ENCODE measurements at regions not wholly inside any gene's neighbourhood (a gene's known extent, or its start where the extent isn't known, plus 50 kb on each side); places are given as distances from the start of the nearest gene placed in this dataset.

DNA sequence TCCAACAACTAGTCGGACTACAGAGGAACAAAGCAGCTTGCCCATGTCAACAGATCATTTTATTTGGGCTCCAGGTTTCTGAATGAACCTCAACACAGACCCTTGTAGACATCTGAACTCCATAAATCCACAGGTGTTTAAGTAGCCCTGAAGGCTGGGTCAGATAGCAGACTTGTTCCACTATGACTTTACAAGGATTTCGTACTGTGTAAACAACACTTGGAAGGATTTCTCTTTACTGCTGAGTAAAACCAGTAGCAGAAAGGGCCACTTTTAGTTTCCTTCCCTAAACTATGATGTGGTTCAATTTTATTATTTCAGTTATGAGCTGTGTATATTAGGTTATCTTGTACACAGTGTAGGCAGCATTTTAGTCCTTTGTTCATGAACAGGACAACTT lies 316.4 kb upstream of the ADGRL2 start:
- H3K9me3 ChIP-seq (ENCODE audit: low read depth, low read length, poor library complexity, severe bottlenecking) = no peaks in the 10 kb centered on the region
- no peaks in the 10 kb centered on the region for H3K36me3 ChIP-seq (ENCODE audit: insufficient read depth, low read length, poor library complexity, severe bottlenecking)
- ChIA-PET POLR2A (ENCODE audit: low non-redundant PET) (no interaction called here), CTCF (no interaction called here)
- H3K27me3 ChIP-seq (replicated peaks; ENCODE audit: insufficient read depth, low read depth, low read length, poor library complexity) = no peaks in the 10 kb centered on the region
- no peak for DNase-seq (ENCODE audit: low spot score)
- H3K4me1 ChIP-seq (ENCODE audit: insufficient read depth, low read length, poor library complexity, severe bottlenecking) = no peaks in the 10 kb centered on the region
- BruUV-seq (replicated peaks) = no TSS peak
- H3K27ac ChIP-seq (ENCODE audit: low read depth, low read length, poor library complexity, severe bottlenecking) = no peak overlapping the region
- TF ChIP-seq EZH2 (IDR thresholded peaks at IDR 0.05; ENCODE audit: borderline replicate concordance, low read depth, low read length, poor library complexity, severe bottlenecking) = no peak
- TF ChIP-seq, protein P1, sequence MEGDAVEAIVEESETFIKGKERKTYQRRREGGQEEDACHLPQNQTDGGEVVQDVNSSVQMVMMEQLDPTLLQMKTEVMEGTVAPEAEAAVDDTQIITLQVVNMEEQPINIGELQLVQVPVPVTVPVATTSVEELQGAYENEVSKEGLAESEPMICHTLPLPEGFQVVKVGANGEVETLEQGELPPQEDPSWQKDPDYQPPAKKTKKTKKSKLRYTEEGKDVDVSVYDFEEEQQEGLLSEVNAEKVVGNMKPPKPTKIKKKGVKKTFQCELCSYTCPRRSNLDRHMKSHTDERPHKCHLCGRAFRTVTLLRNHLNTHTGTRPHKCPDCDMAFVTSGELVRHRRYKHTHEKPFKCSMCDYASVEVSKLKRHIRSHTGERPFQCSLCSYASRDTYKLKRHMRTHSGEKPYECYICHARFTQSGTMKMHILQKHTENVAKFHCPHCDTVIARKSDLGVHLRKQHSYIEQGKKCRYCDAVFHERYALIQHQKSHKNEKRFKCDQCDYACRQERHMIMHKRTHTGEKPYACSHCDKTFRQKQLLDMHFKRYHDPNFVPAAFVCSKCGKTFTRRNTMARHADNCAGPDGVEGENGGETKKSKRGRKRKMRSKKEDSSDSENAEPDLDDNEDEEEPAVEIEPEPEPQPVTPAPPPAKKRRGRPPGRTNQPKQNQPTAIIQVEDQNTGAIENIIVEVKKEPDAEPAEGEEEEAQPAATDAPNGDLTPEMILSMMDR (conservative IDR thresholded peaks at IDR 0.05; ENCODE audit: low read depth, low read length) = no peak
- intact Hi-C loops (cut with micrococcal nuclease; ENCODE audit: unreplicated experiment) = no loop called here
- H3K4me3 ChIP-seq (ENCODE audit: low read depth, low read length, poor library complexity, severe bottlenecking) = no peak overlapping the region

DNA sequence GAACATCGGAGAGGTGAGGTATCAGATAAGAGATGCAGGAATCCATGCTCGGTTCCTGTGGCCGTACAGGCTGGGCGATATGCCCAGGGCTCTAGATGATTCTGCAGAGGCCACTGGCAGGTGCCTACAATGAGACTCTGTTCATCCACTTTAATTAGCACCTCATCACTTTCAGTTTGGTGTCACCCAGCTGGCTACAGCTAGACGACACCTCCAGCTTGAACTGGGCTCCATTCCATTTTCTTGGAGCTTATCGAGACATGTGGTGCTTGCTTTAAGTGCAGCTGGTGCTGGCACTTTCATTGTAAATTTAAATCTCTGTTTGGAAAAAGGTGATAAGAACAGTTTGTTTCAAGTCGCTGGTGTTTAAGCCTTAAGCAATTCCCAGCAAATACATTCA lies 322.5 kb upstream of the ADGRL2 start:
- CTCF ChIA-PET = no interaction called here
- H3K27me3 ChIP-seq (replicated peaks; ENCODE audit: insufficient read depth, low read depth, low read length, poor library complexity) = no peaks in the 10 kb centered on the region
- no peak overlapping the region for H3K27ac ChIP-seq (ENCODE audit: low read depth, low read length, poor library complexity, severe bottlenecking)
- intact Hi-C loops (cut with micrococcal nuclease; ENCODE audit: unreplicated experiment) = no loop called here
- H3K9me3 ChIP-seq (ENCODE audit: low read depth, low read length, poor library complexity, severe bottlenecking) = no peaks in the 10 kb centered on the region
- no TSS peak for BruUV-seq (replicated peaks)
- no peak overlapping the region for H3K4me3 ChIP-seq (ENCODE audit: low read depth, low read length, poor library complexity, severe bottlenecking)
- TF ChIP-seq EZH2 (IDR thresholded peaks at IDR 0.05; ENCODE audit: borderline replicate concordance, low read depth, low read length, poor library complexity, severe bottlenecking) = no peak
- TF ChIP-seq, protein P1 (conservative IDR thresholded peaks at IDR 0.05; ENCODE audit: low read depth, low read length) = no peak
- DNase-seq (ENCODE audit: low spot score) = no peak
- no peaks in the 10 kb centered on the region for H3K4me1 ChIP-seq (ENCODE audit: insufficient read depth, low read length, poor library complexity, severe bottlenecking)
- POLR2A ChIA-PET (ENCODE audit: low non-redundant PET) = no interaction called here
- H3K36me3 ChIP-seq (ENCODE audit: insufficient read depth, low read length, poor library complexity, severe bottlenecking) = no peaks in the 10 kb centered on the region

DNA sequence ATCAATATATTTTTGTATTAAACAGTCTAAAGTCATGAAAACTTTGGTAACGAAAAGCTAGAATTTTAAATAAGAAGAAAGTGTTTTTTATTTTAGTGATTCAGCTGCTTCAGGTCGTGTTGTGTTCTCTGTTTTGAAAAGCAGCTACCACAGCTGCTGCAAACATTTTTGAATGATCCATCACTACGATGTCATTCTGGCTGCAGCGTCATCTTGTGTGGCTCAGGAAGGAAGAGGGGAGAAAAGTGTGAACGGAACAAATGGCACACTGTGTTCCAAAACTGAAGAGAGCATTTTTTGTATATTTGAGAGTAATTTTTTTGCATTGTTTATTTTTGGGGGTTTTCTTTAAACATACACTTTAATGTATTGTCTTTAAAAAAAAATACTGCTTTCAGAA lies 323.0 kb upstream of the ADGRL2 start:
- BruUV-seq (replicated peaks) = no TSS peak
- no peaks in the 10 kb centered on the region for H3K9me3 ChIP-seq (ENCODE audit: low read depth, low read length, poor library complexity, severe bottlenecking)
- H3K36me3 ChIP-seq (ENCODE audit: insufficient read depth, low read length, poor library complexity, severe bottlenecking) = no peaks in the 10 kb centered on the region
- H3K27ac ChIP-seq (ENCODE audit: low read depth, low read length, poor library complexity, severe bottlenecking) = no peak overlapping the region
- intact Hi-C loops (cut with micrococcal nuclease; ENCODE audit: unreplicated experiment) = no loop called here
- TF ChIP-seq, protein P1 (conservative IDR thresholded peaks at IDR 0.05; ENCODE audit: low read depth, low read length) = no peak
- TF ChIP-seq EZH2 (IDR thresholded peaks at IDR 0.05; ENCODE audit: borderline replicate concordance, low read depth, low read length, poor library complexity, severe bottlenecking) = no peak
- no peaks in the 10 kb centered on the region for H3K27me3 ChIP-seq (replicated peaks; ENCODE audit: insufficient read depth, low read depth, low read length, poor library complexity)
- no peaks in the 10 kb centered on the region for H3K4me1 ChIP-seq (ENCODE audit: insufficient read depth, low read length, poor library complexity, severe bottlenecking)
- CTCF ChIA-PET = no interaction called here
- H3K4me3 ChIP-seq (ENCODE audit: low read depth, low read length, poor library complexity, severe bottlenecking) = no peak overlapping the region
- POLR2A ChIA-PET (ENCODE audit: low non-redundant PET) = no interaction called here
- DNase-seq (ENCODE audit: low spot score) = no peak

Data from A673 (cell line).